ENCODE measurements at regions not wholly inside any gene's neighbourhood (a gene's known extent, or its start where the extent isn't known, plus 50 kb on each side); places are given as distances from the start of the nearest gene placed in this dataset.

GRCh38 chr2:118294063-118294462 lies 205.8 kb downstream of the INSIG2 start:
- Histone ChIP-seq H4K20me1 (ENCODE audit: low read depth, low read length) (no peaks in the 10 kb centered on the region), H3K27ac (ENCODE audit: low read depth, low read length) (no peak overlapping the region), H3K27me3 (ENCODE audit: low read length) (no peaks in the 10 kb centered on the region), H3K4me3 (ENCODE audit: insufficient read depth, low read length, poor library complexity, severe bottlenecking) (no peak overlapping the region), H3K9me2 (replicated peaks; ENCODE audit: insufficient read depth, low read length) (no peaks in the 10 kb centered on the region), H3K9ac (ENCODE audit: low read length) (no peak overlapping the region), H3F3A (ENCODE audit: insufficient read depth) (no peaks in the 10 kb centered on the region), H3K36me3 (ENCODE audit: low read length) (no peaks in the 10 kb centered on the region), H3K4me2 (ENCODE audit: low read depth, low read length, poor library complexity, severe bottlenecking) (no peak overlapping the region), H3K9me3 (ENCODE audit: insufficient read depth, low read length) (no peaks in the 10 kb centered on the region), H2AFZ (ENCODE audit: low read depth, low read length, severe bottlenecking) (no peak overlapping the region), H3K79me2 (ENCODE audit: insufficient read depth, low read length) (no peaks in the 10 kb centered on the region)
- no peak for TF ChIP-seq EZH2phosphoT487 (conservative IDR thresholded peaks at IDR 0.05; ENCODE audit: low read length)
- TF ChIP-seq CTCF (IDR thresholded peaks at IDR 0.05; ENCODE audit: insufficient read depth, low read length, poor library complexity, severe bottlenecking) = no peak

- no peak overlapping the region for H3K27ac ChIP-seq (ENCODE audit: low read depth, low read length)
- H3K36me3 ChIP-seq (ENCODE audit: low read length) = no peaks in the 10 kb centered on the region
- no peaks in the 10 kb centered on the region for H3K9me2 ChIP-seq (replicated peaks; ENCODE audit: insufficient read depth, low read length)
- H3K27me3 ChIP-seq (ENCODE audit: low read length) = no peaks in the 10 kb centered on the region
- no peaks in the 10 kb centered on the region for H3F3A ChIP-seq (ENCODE audit: insufficient read depth)
- no peak overlapping the region for H3K9ac ChIP-seq (ENCODE audit: low read length)
- H3K4me3 ChIP-seq (ENCODE audit: insufficient read depth, low read length, poor library complexity, severe bottlenecking) = no peak overlapping the region
- H4K20me1 ChIP-seq (ENCODE audit: low read depth, low read length) = no peaks in the 10 kb centered on the region
- TF ChIP-seq EZH2phosphoT487 (conservative IDR thresholded peaks at IDR 0.05; ENCODE audit: low read length) (no peak), CTCF (IDR thresholded peaks at IDR 0.05; ENCODE audit: insufficient read depth, low read length, poor library complexity, severe bottlenecking) (no peak)
- H3K9me3 ChIP-seq (ENCODE audit: insufficient read depth, low read length) = no peaks in the 10 kb centered on the region
- H3K4me2 ChIP-seq (ENCODE audit: low read depth, low read length, poor library complexity, severe bottlenecking) = no peak overlapping the region
- H3K79me2 ChIP-seq (ENCODE audit: insufficient read depth, low read length) = no peaks in the 10 kb centered on the region
- H2AFZ ChIP-seq (ENCODE audit: low read depth, low read length, severe bottlenecking) = no peak overlapping the region
Measured at GRCh38 chr2:118292991-118293390, 204.7 kb downstream of the INSIG2 start.

- H3K9me3 ChIP-seq (ENCODE audit: insufficient read depth, low read length) = no peaks in the 10 kb centered on the region
- H2AFZ ChIP-seq (ENCODE audit: low read depth, low read length, severe bottlenecking) = no peak overlapping the region
- no peak overlapping the region for H3K4me2 ChIP-seq (ENCODE audit: low read depth, low read length, poor library complexity, severe bottlenecking)
- H3K27me3 ChIP-seq (ENCODE audit: low read length) = no peaks in the 10 kb centered on the region
- H3K4me3 ChIP-seq (ENCODE audit: insufficient read depth, low read length, poor library complexity, severe bottlenecking) = no peak overlapping the region
- H3K9me2 ChIP-seq (replicated peaks; ENCODE audit: insufficient read depth, low read length) = no peaks in the 10 kb centered on the region
- no peaks in the 10 kb centered on the region for H3F3A ChIP-seq (ENCODE audit: insufficient read depth)
- TF ChIP-seq CTCF (IDR thresholded peaks at IDR 0.05; ENCODE audit: insufficient read depth, low read length, poor library complexity, severe bottlenecking) = no peak
- no peak for TF ChIP-seq EZH2phosphoT487 (conservative IDR thresholded peaks at IDR 0.05; ENCODE audit: low read length)
- no peaks in the 10 kb centered on the region for H4K20me1 ChIP-seq (ENCODE audit: low read depth, low read length)
- no peaks in the 10 kb centered on the region for H3K36me3 ChIP-seq (ENCODE audit: low read length)
- H3K9ac ChIP-seq (ENCODE audit: low read length) = no peak overlapping the region
- H3K27ac ChIP-seq (ENCODE audit: low read depth, low read length) = no peak overlapping the region
- H3K79me2 ChIP-seq (ENCODE audit: insufficient read depth, low read length) = no peaks in the 10 kb centered on the region
Measured at GRCh38 chr2:118291251-118291880, 203.1 kb downstream of the INSIG2 start.

All from SU-DHL-6 (cell line).